ENCODE measurements at regions not wholly inside any gene's neighbourhood (a gene's known extent, or its start where the extent isn't known, plus 50 kb on each side); places are given as distances from the start of the nearest gene placed in this dataset.

GRCh38 chr1:81314513-81315233 is 486.1 kb upstream of the ADGRL2 start:
- Mint-ChIP-seq H3K4me3 (no peak overlapping the region), H3K9me3 (peaks cover under 1% of the 10 kb centered on the region), H3K4me1 (ENCODE audit: low read depth) (peaks cover 7% of the 10 kb centered on the region), H3K27ac (no peak overlapping the region), H3K27me3 (no peaks in the 10 kb centered on the region), H3K36me3 (ENCODE audit: low read depth) (no peaks in the 10 kb centered on the region)
- intact Hi-C loops (cut with micrococcal nuclease), result no loop called here

- peaks cover 7% of the 10 kb centered on the region for H3K4me1 Mint-ChIP-seq (ENCODE audit: low read depth)
- no peak overlapping the region for H3K27ac Mint-ChIP-seq
- no peaks in the 10 kb centered on the region for H3K36me3 Mint-ChIP-seq (ENCODE audit: low read depth)
- no peaks in the 10 kb centered on the region for H3K9me3 Mint-ChIP-seq
- H3K4me3 Mint-ChIP-seq, result no peak overlapping the region
- H3K27me3 Mint-ChIP-seq, result no peaks in the 10 kb centered on the region
- intact Hi-C loops (cut with micrococcal nuclease), result no loop called here
Observed at GRCh38 chr1:81313289-81313688, 487.4 kb upstream of the ADGRL2 start.

DNA sequence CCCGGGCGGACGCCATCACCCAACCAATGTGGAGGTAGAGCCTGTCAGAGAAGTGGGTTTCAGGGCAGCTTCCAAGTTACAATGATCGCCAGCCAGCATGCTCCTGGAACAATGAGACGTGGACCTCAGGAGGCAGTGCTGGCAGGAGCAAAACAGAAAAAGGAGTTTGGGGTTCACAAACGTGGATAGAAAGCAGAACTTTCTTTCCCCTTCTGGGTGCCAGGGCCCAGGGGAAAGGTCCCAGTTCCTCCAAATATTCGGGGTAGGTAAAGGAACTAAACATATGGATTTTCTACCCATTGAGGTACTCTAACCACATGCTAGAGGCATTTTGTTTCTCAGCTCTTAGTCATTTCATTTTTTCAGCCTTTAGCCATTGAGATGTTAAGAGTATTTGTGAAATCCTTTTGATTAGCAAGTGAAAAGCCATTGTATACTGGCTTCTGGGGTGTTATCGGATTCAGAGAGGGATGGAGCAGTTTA is 488.4 kb upstream of the ADGRL2 start:
- Mint-ChIP-seq H3K27ac (no peak overlapping the region), H3K4me1 (ENCODE audit: low read depth) (peaks cover 7% of the 10 kb centered on the region), H3K4me3 (no peak overlapping the region), H3K27me3 (no peaks in the 10 kb centered on the region), H3K9me3 (no peaks in the 10 kb centered on the region), H3K36me3 (ENCODE audit: low read depth) (no peaks in the 10 kb centered on the region)
- intact Hi-C loops (cut with micrococcal nuclease), result no loop called here

- Mint-ChIP-seq H3K27me3 (no peaks in the 10 kb centered on the region), H3K27ac (no peak overlapping the region), H3K4me3 (no peak overlapping the region), H3K9me3 (no peaks in the 10 kb centered on the region), H3K36me3 (ENCODE audit: low read depth) (no peaks in the 10 kb centered on the region), H3K4me1 (ENCODE audit: low read depth) (peaks cover 7% of the 10 kb centered on the region)
- intact Hi-C loops (cut with micrococcal nuclease), result no loop called here
Observed at GRCh38 chr1:81310250-81310649, 490.5 kb upstream of the ADGRL2 start.

DNA sequence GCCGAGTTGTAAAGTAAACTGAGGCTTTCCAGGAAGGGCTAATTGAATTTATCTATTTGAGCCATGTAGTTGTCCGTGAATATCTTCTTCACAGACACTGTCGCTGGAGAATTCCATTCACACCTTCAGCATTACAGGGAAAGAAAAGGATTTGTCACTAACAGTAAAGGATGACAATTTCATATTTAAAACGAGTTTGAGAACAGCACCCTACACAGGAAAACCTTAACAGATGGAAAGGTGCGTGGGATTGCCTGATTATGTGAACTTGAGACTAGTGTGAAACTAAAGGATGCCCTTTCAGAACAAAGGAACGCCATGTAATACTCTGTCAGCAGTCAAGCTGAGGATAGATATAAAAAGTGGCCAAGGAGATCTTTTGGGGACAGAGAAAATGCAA is 492.5 kb upstream of the ADGRL2 start:
- H3K27me3 Mint-ChIP-seq, result no peaks in the 10 kb centered on the region
- no peaks in the 10 kb centered on the region for H3K4me1 Mint-ChIP-seq (ENCODE audit: low read depth)
- H3K4me3 Mint-ChIP-seq, result no peak overlapping the region
- no peaks in the 10 kb centered on the region for H3K36me3 Mint-ChIP-seq (ENCODE audit: low read depth)
- no peaks in the 10 kb centered on the region for H3K9me3 Mint-ChIP-seq
- no peak overlapping the region for H3K27ac Mint-ChIP-seq
- intact Hi-C loops (cut with micrococcal nuclease), result no loop called here

GRCh38 chr1:81307786-81308185 is 492.9 kb upstream of the ADGRL2 start:
- Mint-ChIP-seq H3K4me3 (no peak overlapping the region), H3K36me3 (ENCODE audit: low read depth) (no peaks in the 10 kb centered on the region), H3K4me1 (ENCODE audit: low read depth) (no peaks in the 10 kb centered on the region), H3K27me3 (no peaks in the 10 kb centered on the region), H3K9me3 (no peaks in the 10 kb centered on the region), H3K27ac (no peak overlapping the region)
- intact Hi-C loops (cut with micrococcal nuclease), result no loop called here

GRCh38 chr1:81305997-81306452 is 494.7 kb upstream of the ADGRL2 start:
- Mint-ChIP-seq H3K4me3 (no peak overlapping the region), H3K36me3 (ENCODE audit: low read depth) (no peaks in the 10 kb centered on the region), H3K27ac (no peak overlapping the region), H3K27me3 (no peaks in the 10 kb centered on the region), H3K4me1 (ENCODE audit: low read depth) (no peaks in the 10 kb centered on the region), H3K9me3 (no peaks in the 10 kb centered on the region)
- intact Hi-C loops (cut with micrococcal nuclease), result no loop called here

GRCh38 chr1:81304187-81304586 is 496.5 kb upstream of the ADGRL2 start:
- H3K27me3 Mint-ChIP-seq, result no peaks in the 10 kb centered on the region
- H3K27ac Mint-ChIP-seq, result no peak overlapping the region
- intact Hi-C loops (cut with micrococcal nuclease), result no loop called here
- no peak overlapping the region for H3K4me3 Mint-ChIP-seq
- no peaks in the 10 kb centered on the region for H3K9me3 Mint-ChIP-seq
- no peaks in the 10 kb centered on the region for H3K4me1 Mint-ChIP-seq (ENCODE audit: low read depth)
- no peaks in the 10 kb centered on the region for H3K36me3 Mint-ChIP-seq (ENCODE audit: low read depth)

DNA sequence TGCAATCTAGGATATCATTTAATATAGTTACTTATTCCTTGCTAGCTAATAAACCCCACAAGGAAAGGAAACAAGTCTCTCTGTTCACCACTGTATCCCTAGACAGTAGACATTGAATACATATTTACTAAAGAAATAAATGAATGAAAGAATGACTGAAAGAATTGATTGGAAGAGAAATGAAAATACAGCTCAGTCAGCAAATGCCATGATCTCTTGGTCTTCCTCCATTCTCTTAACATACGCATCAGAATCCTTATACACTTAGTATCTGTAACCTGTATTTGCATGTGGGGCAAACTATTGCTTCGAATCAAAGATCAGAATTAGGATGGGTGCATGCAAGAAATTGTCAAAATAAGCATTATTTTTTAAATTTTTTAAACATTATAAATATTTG is 500.8 kb upstream of the ADGRL2 start:
- no peak overlapping the region for H3K27ac Mint-ChIP-seq
- no peaks in the 10 kb centered on the region for H3K4me1 Mint-ChIP-seq (ENCODE audit: low read depth)
- H3K4me3 Mint-ChIP-seq, result no peak overlapping the region
- intact Hi-C loops (cut with micrococcal nuclease), result no loop called here
- H3K27me3 Mint-ChIP-seq, result no peaks in the 10 kb centered on the region
- H3K36me3 Mint-ChIP-seq (ENCODE audit: low read depth), result no peaks in the 10 kb centered on the region
- H3K9me3 Mint-ChIP-seq, result no peaks in the 10 kb centered on the region

- H3K4me3 Mint-ChIP-seq, result no peak overlapping the region
- no peaks in the 10 kb centered on the region for H3K36me3 Mint-ChIP-seq (ENCODE audit: low read depth)
- no peaks in the 10 kb centered on the region for H3K9me3 Mint-ChIP-seq
- intact Hi-C loops (cut with micrococcal nuclease), result no loop called here
- no peak overlapping the region for H3K27ac Mint-ChIP-seq
- H3K4me1 Mint-ChIP-seq (ENCODE audit: low read depth), result no peaks in the 10 kb centered on the region
- H3K27me3 Mint-ChIP-seq, result no peaks in the 10 kb centered on the region
Observed at GRCh38 chr1:81298266-81298665, 502.5 kb upstream of the ADGRL2 start.

DNA sequence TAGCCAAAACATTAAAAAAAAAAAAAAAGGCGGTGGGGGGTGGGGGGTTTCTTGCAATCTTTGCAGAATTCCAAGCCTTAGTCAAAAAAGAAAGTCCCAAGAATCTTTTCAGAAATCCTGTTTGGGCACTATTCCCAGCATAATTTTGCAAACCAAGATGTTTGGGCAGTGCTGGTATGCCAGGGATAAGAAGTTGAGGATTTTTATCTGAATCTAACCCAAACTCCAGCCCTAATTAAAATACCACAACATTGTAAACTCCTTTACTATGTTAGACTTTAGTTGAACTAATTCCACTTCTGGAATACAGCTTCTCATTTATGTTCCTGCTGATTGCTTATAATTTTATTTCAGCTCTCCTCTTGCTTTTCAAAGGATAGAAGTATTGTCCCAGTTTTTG is 504.1 kb upstream of the ADGRL2 start:
- H3K4me1 Mint-ChIP-seq (ENCODE audit: low read depth), result no peaks in the 10 kb centered on the region
- no peak overlapping the region for H3K4me3 Mint-ChIP-seq
- intact Hi-C loops (cut with micrococcal nuclease), result no loop called here
- no peaks in the 10 kb centered on the region for H3K9me3 Mint-ChIP-seq
- no peaks in the 10 kb centered on the region for H3K36me3 Mint-ChIP-seq (ENCODE audit: low read depth)
- H3K27me3 Mint-ChIP-seq, result no peaks in the 10 kb centered on the region
- H3K27ac Mint-ChIP-seq, result no peak overlapping the region

GRCh38 chr1:81290326-81290725 is 510.4 kb upstream of the ADGRL2 start:
- Mint-ChIP-seq H3K27me3 (no peaks in the 10 kb centered on the region), H3K36me3 (ENCODE audit: low read depth) (no peaks in the 10 kb centered on the region), H3K27ac (no peak overlapping the region), H3K4me1 (ENCODE audit: low read depth) (no peaks in the 10 kb centered on the region), H3K9me3 (no peaks in the 10 kb centered on the region), H3K4me3 (no peak overlapping the region)
- intact Hi-C loops (cut with micrococcal nuclease), result no loop called here

GRCh38 chr1:81288689-81289088 is 512.0 kb upstream of the ADGRL2 start:
- intact Hi-C loops (cut with micrococcal nuclease), result no loop called here
- no peak overlapping the region for H3K27ac Mint-ChIP-seq
- no peaks in the 10 kb centered on the region for H3K9me3 Mint-ChIP-seq
- H3K4me3 Mint-ChIP-seq, result no peak overlapping the region
- H3K27me3 Mint-ChIP-seq, result no peaks in the 10 kb centered on the region
- no peaks in the 10 kb centered on the region for H3K4me1 Mint-ChIP-seq (ENCODE audit: low read depth)
- H3K36me3 Mint-ChIP-seq (ENCODE audit: low read depth), result no peaks in the 10 kb centered on the region

- intact Hi-C loops (cut with micrococcal nuclease), result no loop called here
- Mint-ChIP-seq H3K36me3 (ENCODE audit: low read depth) (no peaks in the 10 kb centered on the region), H3K9me3 (no peaks in the 10 kb centered on the region), H3K4me1 (ENCODE audit: low read depth) (no peaks in the 10 kb centered on the region), H3K4me3 (no peak overlapping the region), H3K27me3 (no peaks in the 10 kb centered on the region), H3K27ac (no peak overlapping the region)
Observed at GRCh38 chr1:81287411-81288080, 513.2 kb upstream of the ADGRL2 start.

GRCh38 chr1:81270051-81270450 is 530.7 kb upstream of the ADGRL2 start:
- H3K4me3 Mint-ChIP-seq, result no peak overlapping the region
- H3K36me3 Mint-ChIP-seq (ENCODE audit: low read depth), result no peaks in the 10 kb centered on the region
- intact Hi-C loops (cut with micrococcal nuclease), result no loop called here
- no peak overlapping the region for H3K27ac Mint-ChIP-seq
- H3K9me3 Mint-ChIP-seq, result no peaks in the 10 kb centered on the region
- H3K4me1 Mint-ChIP-seq (ENCODE audit: low read depth), result no peaks in the 10 kb centered on the region
- H3K27me3 Mint-ChIP-seq, result no peaks in the 10 kb centered on the region

All from dendritic cell treated with granulocyte-macrophage colony-stimulating factor and Interleukin-4, amounts not matched to agents 40 ng/mL and 50 ng/mL, for 4 days (primary cell).